ENCODE measurements at regions not wholly inside any gene's neighbourhood (a gene's known extent, or its start where the extent isn't known, plus 50 kb on each side); places are given as distances from the start of the nearest gene placed in this dataset.

GRCh38 chr2:240223631-240224030, 83.2 kb upstream of the OTOS start:
- Histone ChIP-seq H3K9me3 (no peaks in the 10 kb centered on the region), H3K36me3 (no peaks in the 10 kb centered on the region), H3K4me1 (no peaks in the 10 kb centered on the region), H3K27ac (no peak overlapping the region), H3K4me3 (no peak overlapping the region), H3K27me3 (no peaks in the 10 kb centered on the region)
- peak in 1 of 2 donors; percentile 72 for DNase-seq (ENCODE audit: extremely low spot score in 2 of 2)
- intact Hi-C loops (cut with DNase I), result no loop called here
- TF ChIP-seq POLR2A (IDR thresholded peaks at IDR 0.05) (no peak), POLR2AphosphoS5 (IDR thresholded peaks at IDR 0.05; ENCODE audit: insufficient read depth in 1 of 2, low read depth in 1 of 2) (no peak)
- TF ChIP-seq, protein P1, sequence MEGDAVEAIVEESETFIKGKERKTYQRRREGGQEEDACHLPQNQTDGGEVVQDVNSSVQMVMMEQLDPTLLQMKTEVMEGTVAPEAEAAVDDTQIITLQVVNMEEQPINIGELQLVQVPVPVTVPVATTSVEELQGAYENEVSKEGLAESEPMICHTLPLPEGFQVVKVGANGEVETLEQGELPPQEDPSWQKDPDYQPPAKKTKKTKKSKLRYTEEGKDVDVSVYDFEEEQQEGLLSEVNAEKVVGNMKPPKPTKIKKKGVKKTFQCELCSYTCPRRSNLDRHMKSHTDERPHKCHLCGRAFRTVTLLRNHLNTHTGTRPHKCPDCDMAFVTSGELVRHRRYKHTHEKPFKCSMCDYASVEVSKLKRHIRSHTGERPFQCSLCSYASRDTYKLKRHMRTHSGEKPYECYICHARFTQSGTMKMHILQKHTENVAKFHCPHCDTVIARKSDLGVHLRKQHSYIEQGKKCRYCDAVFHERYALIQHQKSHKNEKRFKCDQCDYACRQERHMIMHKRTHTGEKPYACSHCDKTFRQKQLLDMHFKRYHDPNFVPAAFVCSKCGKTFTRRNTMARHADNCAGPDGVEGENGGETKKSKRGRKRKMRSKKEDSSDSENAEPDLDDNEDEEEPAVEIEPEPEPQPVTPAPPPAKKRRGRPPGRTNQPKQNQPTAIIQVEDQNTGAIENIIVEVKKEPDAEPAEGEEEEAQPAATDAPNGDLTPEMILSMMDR (IDR thresholded peaks at IDR 0.05), result no peak

- no peak for DNase-seq (ENCODE audit: extremely low spot score in 2 of 2)
- H3K4me3 ChIP-seq, result no peak overlapping the region
- H3K4me1 ChIP-seq, result no peaks in the 10 kb centered on the region
- no peaks in the 10 kb centered on the region for H3K9me3 ChIP-seq
- no peaks in the 10 kb centered on the region for H3K27me3 ChIP-seq
- TF ChIP-seq POLR2AphosphoS5 (IDR thresholded peaks at IDR 0.05; ENCODE audit: insufficient read depth in 1 of 2, low read depth in 1 of 2) (no peak), POLR2A (IDR thresholded peaks at IDR 0.05) (no peak)
- TF ChIP-seq, protein P1 (IDR thresholded peaks at IDR 0.05), result no peak
- intact Hi-C loops (cut with DNase I), result no loop called here
- no peak overlapping the region for H3K27ac ChIP-seq
- H3K36me3 ChIP-seq, result no peaks in the 10 kb centered on the region
Measured at GRCh38 chr2:240224676-240225075, 84.2 kb upstream of the OTOS start.

DNA sequence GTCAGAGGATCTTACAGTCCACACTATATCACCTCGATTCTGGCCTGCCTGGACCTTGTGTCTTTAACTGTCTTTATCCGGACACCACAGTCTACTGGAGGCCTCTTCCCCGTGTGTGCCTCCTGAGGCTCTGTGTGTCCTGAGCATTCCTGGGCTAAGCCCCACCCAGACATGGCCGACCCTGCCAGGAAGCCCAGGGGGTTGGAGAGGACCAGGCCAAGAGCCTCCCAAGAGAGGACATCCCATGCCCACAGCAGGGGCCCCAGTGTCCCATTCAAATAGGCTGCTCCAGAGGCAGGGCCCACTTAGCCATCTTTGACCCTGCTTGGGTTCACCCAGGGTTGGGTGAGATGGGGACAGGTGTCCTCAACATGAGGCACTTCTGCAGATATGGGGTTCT, 84.7 kb upstream of the OTOS start:
- Histone ChIP-seq H3K9me3 (no peaks in the 10 kb centered on the region), H3K4me3 (no peak overlapping the region), H3K4me1 (no peaks in the 10 kb centered on the region), H3K27ac (no peak overlapping the region), H3K36me3 (no peaks in the 10 kb centered on the region), H3K27me3 (no peaks in the 10 kb centered on the region)
- TF ChIP-seq POLR2A (IDR thresholded peaks at IDR 0.05), result no peak
- TF ChIP-seq, protein P1 (IDR thresholded peaks at IDR 0.05), result no peak
- TF ChIP-seq POLR2AphosphoS5 (IDR thresholded peaks at IDR 0.05; ENCODE audit: insufficient read depth in 1 of 2, low read depth in 1 of 2), result no peak
- intact Hi-C loops (cut with DNase I), result no loop called here
- peak in 1 of 2 donors; percentile 55 for DNase-seq (ENCODE audit: extremely low spot score in 2 of 2)

DNA sequence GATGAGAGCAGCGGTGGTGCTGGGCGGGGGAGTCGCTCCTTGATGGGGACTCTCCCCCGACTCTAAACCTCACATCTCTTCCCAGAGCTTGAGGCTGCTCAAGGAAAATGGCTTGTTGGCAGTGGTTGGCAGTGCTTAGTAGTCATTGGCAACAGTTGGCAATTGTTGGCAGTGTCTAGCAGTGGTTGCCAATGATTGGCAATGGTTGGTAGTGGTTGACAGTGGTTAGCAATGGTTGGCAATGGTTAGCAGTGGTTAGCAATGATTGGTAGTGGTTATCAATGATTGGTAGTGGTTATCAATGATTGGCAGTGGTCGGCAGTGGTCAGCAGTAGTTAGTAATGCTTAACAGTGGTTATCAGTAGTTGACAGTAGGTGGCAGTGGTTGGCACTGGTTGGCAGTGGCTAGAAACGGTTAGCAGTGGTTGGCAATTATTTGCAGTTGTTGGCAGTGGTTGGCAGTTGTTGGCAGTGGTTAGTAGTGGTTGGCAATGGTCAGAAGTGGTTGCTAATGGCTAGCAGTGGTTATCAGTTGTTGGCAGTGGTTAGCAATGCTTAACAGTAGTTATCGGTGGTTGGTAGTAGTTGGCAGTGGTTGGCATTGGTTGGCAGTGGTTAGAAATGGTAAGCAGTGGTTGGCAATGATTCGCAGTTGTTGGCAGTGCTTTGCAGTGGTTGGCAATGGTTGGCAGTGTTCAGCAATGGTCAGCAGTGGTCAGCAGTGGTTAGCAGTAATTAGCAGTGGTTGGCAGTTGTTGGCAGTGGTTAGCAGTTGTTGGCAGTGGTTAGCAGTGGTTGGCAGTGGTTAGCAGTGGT, 85.4 kb upstream of the OTOS start:
- no peaks in the 10 kb centered on the region for H3K4me1 ChIP-seq

More for the DNA sequence above, 85.4 kb upstream of the OTOS start:
- intact Hi-C loops (cut with DNase I), result no loop called here
- TF ChIP-seq, protein P1 (IDR thresholded peaks at IDR 0.05), result no peak
- TF ChIP-seq POLR2A (IDR thresholded peaks at IDR 0.05) (no peak), POLR2AphosphoS5 (IDR thresholded peaks at IDR 0.05; ENCODE audit: insufficient read depth in 1 of 2, low read depth in 1 of 2) (no peak)
- H3K27ac ChIP-seq, result no peak overlapping the region
- no peak overlapping the region for H3K4me3 ChIP-seq
- no peaks in the 10 kb centered on the region for H3K9me3 ChIP-seq
- DNase-seq (ENCODE audit: extremely low spot score in 2 of 2), result peak in 1 of 2 donors; percentile 82
- H3K27me3 ChIP-seq, result no peaks in the 10 kb centered on the region
- no peaks in the 10 kb centered on the region for H3K36me3 ChIP-seq
